Loucy (cell line): ENCODE measurements at regions not wholly inside any gene's neighbourhood (a gene's known extent, or its start where the extent isn't known, plus 50 kb on each side); places are given as distances from the start of the nearest gene placed in this dataset.
"Not testable (repeated sequence)": the region's sequence is repeated elsewhere in the genome, so short reads cannot be mapped to it uniquely, and the experiment has no call there.

Source experiments
- CTCF ChIP-seq: fragments of 200-600 bp; sonication (generic); conservative IDR thresholded peaks from 2 replicates; pipeline ENCODE4 v1.5.1; 2014; ENCODE audit warnings: mild to moderate bottlenecking, antibody characterized with exemption, low read length
- EZH2phosphoT487 ChIP-seq: fragments of 200-600 bp; IDR thresholded peaks from 2 replicates; pipeline ENCODE4 v1.6.1; 2018; ENCODE audit warnings: antibody characterized with exemption, mild to moderate bottlenecking, moderate library complexity, borderline replicate concordance

GRCh38 chr5:34186865-34187264 lies 143.9 kb upstream of the C1QTNF3 start:
- TF ChIP-seq CTCF, EZH2phosphoT487: not testable (repeated sequence)
